Heart right ventricle (tissue), 16 donors: ENCODE measurements at regions not wholly inside any gene's neighbourhood (a gene's known extent, or its start where the extent isn't known, plus 50 kb on each side); places are given as distances from the start of the nearest gene placed in this dataset.
"Not testable (repeated sequence)": the region's sequence is repeated elsewhere in the genome, so short reads cannot be mapped to it uniquely, and the experiment has no call there.

Experiments
- ATAC-seq, 8 donors: fragments of 200-7000 bp; cut with Tn5 transposase; one replicate each; pipeline ENCODE4 v1.9.1; 2020; ENCODE audit warnings: mild to moderate bottlenecking in 8 of 8, moderate library complexity in 8 of 8, moderate number of reproducible peaks in 1 of 8
- DNase-seq, 2 donors: peaks; one replicate each; pipeline ENCODE4 v3.0.0-alpha.2; 2020
- H3K27ac ChIP-seq, 10 donors: fragments of 200-600 bp; sonication (generic) in 2 of 10; one replicate each; pipeline versions ENCODE4 v1.5.0 to v1.8.0; 2020 to 2022; ENCODE audit warnings: mild to moderate bottlenecking in 3 of 10
- H3K27me3 ChIP-seq, 7 donors: fragments of 200-600 bp; one replicate each; pipeline ENCODE4 v1.8.0; 2021 to 2022; ENCODE audit warnings: mild to moderate bottlenecking in 2 of 7
- H3K36me3 ChIP-seq, 9 donors: fragments of 200-600 bp; sonication (generic) in 1 of 9; one replicate each; pipeline versions ENCODE4 v1.5.0 to v1.8.0; 2020 to 2022; ENCODE audit warnings: mild to moderate bottlenecking in 2 of 9
- H3K4me1 ChIP-seq, 9 donors: fragments of 200-600 bp; sonication (generic) in 1 of 9; one replicate each; pipeline versions ENCODE4 v1.5.0 to v1.8.0; 2020 to 2022; ENCODE audit warnings: mild to moderate bottlenecking in 4 of 9
- H3K4me3 ChIP-seq, 10 donors: fragments of 200-600 bp; sonication (generic) in 2 of 10; one replicate each; pipeline versions ENCODE4 v1.5.0 to v1.8.0; 2020 to 2022; ENCODE audit warnings: mild to moderate bottlenecking in 7 of 10, moderate library complexity in 2 of 10
- H3K9me3 ChIP-seq, 11 donors: fragments of 200-600 bp in 10 of 11; sonication (generic) in 2 of 11; one replicate each; pipeline versions ENCODE4 v1.5.0 to v1.8.0; 2013 to 2022; ENCODE audit warnings: mild to moderate bottlenecking in 2 of 11, control low read depth in 1 of 11, moderate library complexity in 1 of 11
- CTCF ChIP-seq, 9 donors: fragments of 200-600 bp; sonication (generic) in 2 of 9; IDR thresholded peaks; one replicate each; pipeline versions ENCODE4 v1.5.0 to v1.8.0; 2021 to 2022; ENCODE audit warnings: antibody characterized with exemption in 9 of 9, mild to moderate bottlenecking in 5 of 9, moderate library complexity in 1 of 9
- WGBS, 2 donors: extraction: QIAGEN DNeasy Blood & Tissue Kit; methylation state at CpG; one replicate each; pipeline ENCODE4 v1.1.7; 2013; ENCODE audit warnings: inconsistent platforms in 1 of 2; 5-methylcytosine and 5-hydroxymethylcytosine counted together
- intact Hi-C, 10 donors: fragments of 100-400 bp; cut with DNase I; formaldehyde crosslinking; loops; one replicate each; pipeline versions ENCODE4 v1.11.1 to v1.14.2; 2022
- donor health status: Arrhythmogenic right ventricular cardiomyopathy.
- donor health status: ischemic (EF 13 %, LVEDD 7.1; RV severe dilation, severe dysfunction).
- donor health status: healthy with polysubstance abuse.
- donor health status: DM: no; HTN: yes; CAD: no.
- donor health status: DM: no; HTN: no; CAD: no.
- donor health status: ischemic (EF 25% LVEDD 6.9; RV normal size, moderate dysfunction).
- donor health status: ischemic (EF 25% LVEDD 5.7; RV mildly dilated, moderate dysfunction).
- donor health status: healthy.
- donor health status: DM: yes; HTN: yes; CAD: no.
- donor health status: Ischemic cardiomyopathy.
- donor health status: ischemic (EF 35%, LVEDD 5.7; RV mildly dilated, moderate dysfunction).
- donor health status: nonischemic (EF 11% LVEDD 7.7; RV severe dilation, severe dysfunction).
- donor health status: DM: yes; HTN: yes; CAD: no.
- donor health status: PGD.
- donor health status: ischemic (EF 29% LVEDD 5.4; RV normal size, mild dysfunction).
- donor health status: nonischemic (EF 23%, LVEDD 6.1; RV moderate dilation, normal function).

- H3K9me3 ChIP-seq = peaks cover 0 to 13% (median 0%) of the 10 kb centered on the region in 11 donors
- intact Hi-C loops = no loop called here
- no peak for ATAC-seq
- H3K27me3 ChIP-seq = no peaks in the 10 kb centered on the region
- H3K4me1 ChIP-seq = no peaks in the 10 kb centered on the region
- H3K36me3 ChIP-seq = no peaks in the 10 kb centered on the region
- WGBS, 2 donors = 72 to 78% methylated on average over 1 of the region's 1 CpG
- H3K27ac ChIP-seq = no peak overlapping the region
- TF ChIP-seq CTCF (IDR thresholded peaks at IDR 0.05) = no peak
- no peak for DNase-seq
- no peak overlapping the region for H3K4me3 ChIP-seq
Observed at GRCh38 chr6:51479296-51479695, 608.1 kb downstream of the PKHD1 start.

- Histone ChIP-seq H3K27me3 (no peaks in the 10 kb centered on the region), H3K36me3 (no peaks in the 10 kb centered on the region), H3K4me1 (no peaks in the 10 kb centered on the region), H3K27ac (no peak overlapping the region), H3K9me3 (peaks cover 0 to 13% (median 0%) of the 10 kb centered on the region in 11 donors), H3K4me3 (no peak overlapping the region)
- TF ChIP-seq CTCF (IDR thresholded peaks at IDR 0.05) = no peak
- intact Hi-C loops = no loop called here
- 78 to 80% methylated on average over 1 of the region's 1 CpG for WGBS, 2 donors
- DNase-seq (no peak), ATAC-seq (no peak)
Observed at GRCh38 chr6:51480040-51480439, 607.4 kb downstream of the PKHD1 start.

GRCh38 chr6:51485869-51486268 is 601.5 kb downstream of the PKHD1 start:
- H3K36me3 ChIP-seq, DNase-seq, ATAC-seq, H3K4me3 ChIP-seq, H3K27ac ChIP-seq, H3K27me3 ChIP-seq, H3K4me1 ChIP-seq, intact Hi-C loops: not testable (repeated sequence)
- peaks cover 0 to 17% (median 0%) of the 10 kb centered on the region in 11 donors for H3K9me3 ChIP-seq
- 78 to 84% methylated on average over 9 of the region's 9 CpGs for WGBS, 2 donors

- Histone ChIP-seq H3K4me3 (no peak overlapping the region), H3K36me3 (no peaks in the 10 kb centered on the region), H3K9me3 (peaks cover 0 to 9% (median 0%) of the 10 kb centered on the region in 11 donors), H3K27ac (no peak overlapping the region), H3K27me3 (no peaks in the 10 kb centered on the region), H3K4me1 (no peaks in the 10 kb centered on the region)
- intact Hi-C loops = no loop called here
- TF ChIP-seq CTCF (IDR thresholded peaks at IDR 0.05) = no peak
- WGBS, 2 donors = 88 to 93% methylated on average over 3 of the region's 3 CpGs
- no peak for ATAC-seq
- no peak for DNase-seq
Observed at GRCh38 chr6:51487937-51488336, 599.5 kb downstream of the PKHD1 start.

- intact Hi-C loops = no loop called here
- TF ChIP-seq CTCF (IDR thresholded peaks at IDR 0.05) = no peak
- DNase-seq (no peak), ATAC-seq (no peak)
- H3K4me3 ChIP-seq = no peak overlapping the region
- H3K36me3 ChIP-seq = no peaks in the 10 kb centered on the region
- H3K9me3 ChIP-seq = peaks cover 0 to 9% (median 0%) of the 10 kb centered on the region in 11 donors
- WGBS, 2 donors = 37 to 55% methylated on average over 2 of the region's 2 CpGs
- no peaks in the 10 kb centered on the region for H3K27me3 ChIP-seq
- no peaks in the 10 kb centered on the region for H3K4me1 ChIP-seq
- no peak overlapping the region for H3K27ac ChIP-seq
Observed at GRCh38 chr6:51489133-51489532, 598.3 kb downstream of the PKHD1 start.
